Left ventricle myocardium inferior (tissue), 1 donor: ENCODE measurements at regions not wholly inside any gene's neighbourhood (a gene's known extent, or its start where the extent isn't known, plus 50 kb on each side); places are given as distances from the start of the nearest gene placed in this dataset.

ENCODE experiments used
- DNase-seq: peaks from one replicate; pipeline ENCODE4 v3.0.0-alpha.2; 2020
- H3K27ac ChIP-seq: fragments of 200-600 bp; replicated peaks from 2 replicates; pipeline ENCODE4 v1.8.0; 2021
- H3K27me3 ChIP-seq: fragments of 200-600 bp; 2 replicates; pipeline ENCODE4 v1.8.0; 2021; ENCODE audit warnings: low read depth
- H3K36me3 ChIP-seq: fragments of 200-600 bp; 2 replicates; pipeline ENCODE4 v1.8.0; 2021
- H3K4me1 ChIP-seq: fragments of 200-600 bp; 2 replicates; pipeline ENCODE4 v1.8.0; 2021
- H3K4me3 ChIP-seq: fragments of 200-600 bp; 2 replicates; pipeline ENCODE4 v1.8.0; 2021; ENCODE audit warnings: mild to moderate bottlenecking, moderate library complexity
- H3K9me3 ChIP-seq: fragments of 200-600 bp; replicated peaks from 2 replicates; pipeline ENCODE4 v1.8.0; 2021
- CTCF ChIP-seq: fragments of 200-600 bp; IDR thresholded peaks from 2 replicates; pipeline ENCODE4 v1.8.0; 2021; ENCODE audit warnings: antibody characterized with exemption, mild to moderate bottlenecking, borderline replicate concordance
- intact Hi-C: fragments of 100-400 bp; cut with micrococcal nuclease; formaldehyde crosslinking; loops from one replicate; pipeline ENCODE4 v1.11.0; 2022
- donor health status: DM: no; HTN: yes; CAD: no; lungs with severe emphysema.

GRCh38 chr2:175567435-175568061, 386.0 kb upstream of the ATP5MC3 start:
- H3K4me1 ChIP-seq = no peaks in the 10 kb centered on the region
- no peaks in the 10 kb centered on the region for H3K36me3 ChIP-seq
- peak overlapping the region; percentile 32 for H3K4me3 ChIP-seq
- DNase-seq = no peak
- no peaks in the 10 kb centered on the region for H3K9me3 ChIP-seq
- no peak for TF ChIP-seq CTCF
- intact Hi-C loops = no loop called here
- H3K27me3 ChIP-seq = no peaks in the 10 kb centered on the region
- H3K27ac ChIP-seq = no peak overlapping the region

- DNase-seq = no peak
- Histone ChIP-seq H3K36me3 (no peaks in the 10 kb centered on the region), H3K27ac (no peak overlapping the region), H3K27me3 (peaks cover 25% of the 10 kb centered on the region), H3K9me3 (no peaks in the 10 kb centered on the region), H3K4me3 (no peak overlapping the region), H3K4me1 (no peaks in the 10 kb centered on the region)
- no peak for TF ChIP-seq CTCF
- intact Hi-C loops = no loop called here
Observed at GRCh38 chr2:175560521-175561169, 379.1 kb upstream of the ATP5MC3 start.

DNA sequence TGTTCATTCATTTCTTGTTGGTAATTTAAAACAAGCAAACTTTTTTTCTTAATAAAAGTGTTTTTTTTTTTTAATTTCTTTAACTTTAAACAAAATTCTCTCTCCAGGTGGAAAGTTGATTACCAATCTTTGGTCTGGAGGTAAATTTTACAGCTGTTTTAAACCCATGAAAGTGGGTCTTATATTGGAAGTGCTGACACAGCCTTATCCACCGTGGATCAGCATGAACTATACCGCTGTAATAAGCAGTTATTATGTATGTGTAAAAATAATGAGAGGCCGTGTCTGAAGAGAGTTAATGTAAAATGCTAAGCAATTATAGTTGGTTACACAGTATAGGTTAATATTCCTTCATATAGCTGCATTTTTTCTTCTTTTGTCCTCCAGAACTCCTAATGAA, 378.1 kb upstream of the ATP5MC3 start:
- DNase-seq = no peak
- Histone ChIP-seq H3K4me3 (no peak overlapping the region), H3K9me3 (no peaks in the 10 kb centered on the region), H3K4me1 (no peaks in the 10 kb centered on the region), H3K36me3 (no peaks in the 10 kb centered on the region), H3K27me3 (peaks cover 35% of the 10 kb centered on the region), H3K27ac (no peak overlapping the region)
- no peak for TF ChIP-seq CTCF
- intact Hi-C loops = no loop called here

GRCh38 chr2:175557810-175558377, 376.4 kb upstream of the ATP5MC3 start:
- Histone ChIP-seq H3K27me3 (peaks cover 37% of the 10 kb centered on the region), H3K4me3 (no peak overlapping the region), H3K9me3 (no peaks in the 10 kb centered on the region), H3K36me3 (no peaks in the 10 kb centered on the region), H3K4me1 (no peaks in the 10 kb centered on the region), H3K27ac (no peak overlapping the region)
- no peak for DNase-seq
- no peak for TF ChIP-seq CTCF
- intact Hi-C loops = no loop called here

DNA sequence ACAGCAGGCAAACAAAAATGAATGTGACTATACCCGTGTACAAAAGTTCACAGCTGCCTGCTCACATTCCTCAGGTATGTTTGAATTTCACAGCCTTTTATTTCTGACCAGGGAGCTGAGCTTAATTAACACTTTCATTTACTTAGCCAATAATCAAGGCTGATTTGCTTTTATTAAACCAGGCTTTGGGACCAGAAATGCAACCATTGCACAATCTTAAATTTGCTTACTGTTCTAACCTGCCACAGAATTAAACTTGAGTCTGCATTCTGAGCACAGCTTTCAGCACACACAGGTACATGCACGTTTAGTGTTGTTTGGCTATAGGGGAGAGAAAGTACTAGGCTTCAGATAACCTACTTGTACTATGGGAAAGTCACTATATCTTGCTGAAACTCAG, 372.4 kb upstream of the ATP5MC3 start:
- Histone ChIP-seq H3K4me1 (no peaks in the 10 kb centered on the region), H3K4me3 (no peak overlapping the region), H3K27ac (no peak overlapping the region), H3K27me3 (peaks cover 58% of the 10 kb centered on the region), H3K36me3 (no peaks in the 10 kb centered on the region), H3K9me3 (no peaks in the 10 kb centered on the region)
- DNase-seq = no peak
- intact Hi-C loops = no loop called here
- TF ChIP-seq CTCF = no peak
